Kasumi-1 (cell line): ENCODE measurements at regions not wholly inside any gene's neighbourhood (a gene's known extent, or its start where the extent isn't known, plus 50 kb on each side); places are given as distances from the start of the nearest gene placed in this dataset.
A peak's percentile ranks its signal among the peaks of the same experiment; 100 is the strongest.

Source experiments
- DNase-seq, 2 experiments: peaks; one replicate each; lab custom pipeline; 2025; lab: John Stamatoyannopoulos, UW

- no peak for DNase-seq
Observed at GRCh38 chr5:18037718-18038117, 403.5 kb downstream of the TAF11L14 start.

GRCh38 chr5:18043344-18043743 lies 409.1 kb downstream of the TAF11L14 start:
- DNase-seq: peak; percentile 42 to 53

GRCh38 chr5:18048449-18048848 lies 414.2 kb downstream of the TAF11L14 start:
- no peak for DNase-seq

GRCh38 chr5:18050345-18050744 lies 416.1 kb downstream of the TAF11L14 start:
- DNase-seq: no peak

GRCh38 chr5:18050776-18051175 lies 416.5 kb downstream of the TAF11L14 start:
- no peak for DNase-seq

GRCh38 chr5:18051953-18052352 lies 417.7 kb downstream of the TAF11L14 start:
- DNase-seq: no peak

GRCh38 chr5:18052569-18052968 lies 418.3 kb downstream of the TAF11L14 start:
- no peak for DNase-seq

GRCh38 chr5:18057725-18058124 lies 423.5 kb downstream of the TAF11L14 start:
- no peak for DNase-seq

GRCh38 chr5:18067615-18068014 lies 433.4 kb downstream of the TAF11L14 start:
- DNase-seq: no peak

- DNase-seq: no peak
Observed at GRCh38 chr5:18068826-18069225, 434.6 kb downstream of the TAF11L14 start.

- no peak for DNase-seq
Observed at GRCh38 chr5:18069790-18070189, 435.5 kb downstream of the TAF11L14 start.

GRCh38 chr5:18072600-18072999 lies 438.3 kb downstream of the TAF11L14 start:
- no peak for DNase-seq

GRCh38 chr5:18074961-18075360 lies 440.7 kb downstream of the TAF11L14 start:
- no peak for DNase-seq

GRCh38 chr5:18078157-18078556 lies 443.9 kb downstream of the TAF11L14 start:
- DNase-seq: no peak

- no peak for DNase-seq
Observed at GRCh38 chr5:18079831-18080230, 445.6 kb downstream of the TAF11L14 start.

GRCh38 chr5:18088020-18088579 lies 453.8 kb downstream of the TAF11L14 start:
- DNase-seq: no peak

GRCh38 chr5:18090177-18090576 lies 455.9 kb downstream of the TAF11L14 start:
- no peak for DNase-seq

GRCh38 chr5:18091142-18091541 lies 456.9 kb downstream of the TAF11L14 start:
- peak; percentile 21 to 25 for DNase-seq

GRCh38 chr5:18091758-18092157 lies 457.5 kb downstream of the TAF11L14 start:
- no peak for DNase-seq

- no peak for DNase-seq
Observed at GRCh38 chr5:18095061-18095460, 460.8 kb downstream of the TAF11L14 start.

- no peak for DNase-seq
Observed at GRCh38 chr5:18097817-18098216, 463.6 kb downstream of the TAF11L14 start.

GRCh38 chr5:18098691-18099090 lies 464.4 kb downstream of the TAF11L14 start:
- no peak for DNase-seq

GRCh38 chr5:18099261-18099660 lies 465.0 kb downstream of the TAF11L14 start:
- no peak for DNase-seq

GRCh38 chr5:18101532-18101931 lies 467.3 kb downstream of the TAF11L14 start:
- DNase-seq: no peak

GRCh38 chr5:18102733-18103132 lies 468.5 kb downstream of the TAF11L14 start:
- peak in 1 of 2 experiments; percentile 24 for DNase-seq
